Smooth muscle cell of the brain vasculature (primary cell): ENCODE measurements at regions not wholly inside any gene's neighbourhood (a gene's known extent, or its start where the extent isn't known, plus 50 kb on each side); places are given as distances from the start of the nearest gene placed in this dataset.

Experiments used
- DNase-seq: peaks from one replicate; pipeline ENCODE4 v3.0.0-alpha.2; 2012; ENCODE audit warnings: low read depth, low spot score

GRCh38 chr2:209358992-209359391, 64.9 kb upstream of the MAP2 start:
- DNase-seq = no peak

GRCh38 chr2:209367075-209367747, 56.6 kb upstream of the MAP2 start:
- DNase-seq = no peak

GRCh38 chr2:209368406-209368805, 55.4 kb upstream of the MAP2 start:
- no peak for DNase-seq

GRCh38 chr2:209368914-209369313, 54.9 kb upstream of the MAP2 start:
- DNase-seq = no peak

GRCh38 chr2:209369656-209370055, 54.2 kb upstream of the MAP2 start:
- no peak for DNase-seq

- DNase-seq = no peak
Observed at GRCh38 chr2:209371407-209371806, 52.4 kb upstream of the MAP2 start.
